ENCODE measurements at regions not wholly inside any gene's neighbourhood (a gene's known extent, or its start where the extent isn't known, plus 50 kb on each side); places are given as distances from the start of the nearest gene placed in this dataset.

DNA sequence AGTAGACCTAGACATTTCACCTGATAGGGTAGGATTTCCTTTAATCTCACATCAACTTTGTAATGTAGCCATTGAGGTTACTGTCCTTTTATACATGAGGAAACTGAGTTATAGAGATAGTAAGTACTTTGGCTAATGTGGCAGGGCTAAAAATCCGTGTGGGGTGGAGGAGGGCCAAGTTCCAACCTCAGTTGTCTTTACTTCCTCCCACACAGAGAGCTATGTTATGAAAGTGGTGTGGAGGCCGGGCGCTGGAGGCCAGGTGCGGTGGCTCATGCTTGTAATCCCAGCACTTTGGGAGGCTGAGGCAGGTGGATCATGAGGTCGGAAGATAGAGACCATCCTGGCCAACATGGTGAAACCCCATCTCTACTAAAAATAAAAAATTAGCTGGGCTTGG is 173.3 kb downstream of the PALM2AKAP2 start:
- DNase-seq: no peak

GRCh38 chr9:109953813-109954497 is 174.0 kb downstream of the PALM2AKAP2 start:
- DNase-seq: peak in 1 of 2 donors; percentile 40

DNA sequence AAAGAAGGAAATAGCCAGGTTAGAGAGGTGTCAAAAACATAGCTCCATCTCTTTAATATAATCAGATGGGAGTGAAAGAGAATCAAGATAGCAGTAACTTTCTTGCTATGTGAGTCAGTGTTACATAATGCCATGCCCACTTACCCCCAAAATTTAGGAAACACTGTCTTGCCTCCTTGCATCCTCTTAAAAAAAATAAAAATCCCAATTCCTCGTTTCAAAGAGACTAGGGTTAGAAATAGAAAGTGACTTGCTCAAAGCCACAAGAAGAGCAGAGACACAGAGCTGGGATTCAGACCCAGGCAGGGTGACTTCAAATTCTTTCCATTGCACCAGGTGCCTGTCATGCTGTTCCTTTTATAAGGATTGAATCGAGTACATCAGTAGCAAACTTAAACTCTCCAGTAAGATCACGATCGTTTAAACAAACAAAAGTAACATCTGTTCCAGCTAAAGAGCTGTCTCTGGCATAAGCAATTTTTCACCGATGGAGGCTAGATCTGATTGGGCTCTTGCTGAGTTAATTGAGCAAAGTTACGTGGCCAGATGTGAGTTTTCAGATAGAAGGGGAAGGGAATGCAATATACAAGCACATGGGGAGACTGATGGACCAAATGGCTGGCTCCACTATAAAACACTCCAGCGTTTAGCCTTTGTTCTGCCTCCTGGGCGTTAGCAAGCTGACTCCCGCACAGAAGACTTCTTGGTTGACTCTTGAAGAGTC is 176.9 kb downstream of the PALM2AKAP2 start:
- no peak for DNase-seq

DNA sequence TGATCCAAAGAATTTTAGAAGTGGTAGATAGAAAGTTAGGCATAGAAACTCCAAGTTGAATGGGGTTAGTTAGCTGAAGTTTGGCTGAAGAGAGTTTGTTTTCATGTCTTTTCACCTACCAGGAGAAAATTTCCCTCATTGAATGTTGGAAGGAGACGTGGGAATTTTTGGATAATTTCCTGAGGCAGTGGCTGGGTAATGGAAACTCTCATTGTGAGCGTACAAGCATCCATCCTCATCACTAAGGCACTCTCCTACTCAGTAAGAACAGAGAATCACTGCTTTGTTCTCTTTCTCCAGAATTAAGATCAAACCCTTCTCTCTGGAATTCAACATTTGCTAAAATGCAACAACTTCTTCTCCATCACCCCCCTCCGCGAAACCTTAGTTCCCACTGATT is 179.7 kb downstream of the PALM2AKAP2 start:
- DNase-seq: no peak

- no peak for DNase-seq
Measured at GRCh38 chr9:109961626-109962025, 181.6 kb downstream of the PALM2AKAP2 start.

DNA sequence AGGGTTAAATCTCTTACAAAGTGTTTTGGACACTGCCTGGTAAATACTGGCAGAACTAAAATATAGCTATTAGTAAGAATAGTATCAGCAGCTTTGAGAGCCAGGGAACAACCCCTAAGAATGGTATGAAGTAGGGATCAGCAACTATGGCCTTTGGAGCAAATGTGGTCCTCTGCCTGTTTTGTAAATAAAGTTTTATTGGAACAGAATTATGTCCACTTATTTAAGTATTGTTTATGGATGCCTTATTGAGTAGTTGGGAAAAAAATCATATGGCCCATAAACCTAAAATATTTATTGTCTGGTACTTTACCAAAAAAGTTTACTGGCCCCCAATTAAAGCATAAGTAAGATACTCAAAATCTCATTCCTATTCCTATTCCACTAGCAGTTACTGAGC is 182.2 kb downstream of the PALM2AKAP2 start:
- no peak for DNase-seq

GRCh38 chr9:109963079-109963478 is 183.1 kb downstream of the PALM2AKAP2 start:
- DNase-seq: no peak

- no peak for DNase-seq
Measured at GRCh38 chr9:109966643-109967368, 186.8 kb downstream of the PALM2AKAP2 start.

DNA sequence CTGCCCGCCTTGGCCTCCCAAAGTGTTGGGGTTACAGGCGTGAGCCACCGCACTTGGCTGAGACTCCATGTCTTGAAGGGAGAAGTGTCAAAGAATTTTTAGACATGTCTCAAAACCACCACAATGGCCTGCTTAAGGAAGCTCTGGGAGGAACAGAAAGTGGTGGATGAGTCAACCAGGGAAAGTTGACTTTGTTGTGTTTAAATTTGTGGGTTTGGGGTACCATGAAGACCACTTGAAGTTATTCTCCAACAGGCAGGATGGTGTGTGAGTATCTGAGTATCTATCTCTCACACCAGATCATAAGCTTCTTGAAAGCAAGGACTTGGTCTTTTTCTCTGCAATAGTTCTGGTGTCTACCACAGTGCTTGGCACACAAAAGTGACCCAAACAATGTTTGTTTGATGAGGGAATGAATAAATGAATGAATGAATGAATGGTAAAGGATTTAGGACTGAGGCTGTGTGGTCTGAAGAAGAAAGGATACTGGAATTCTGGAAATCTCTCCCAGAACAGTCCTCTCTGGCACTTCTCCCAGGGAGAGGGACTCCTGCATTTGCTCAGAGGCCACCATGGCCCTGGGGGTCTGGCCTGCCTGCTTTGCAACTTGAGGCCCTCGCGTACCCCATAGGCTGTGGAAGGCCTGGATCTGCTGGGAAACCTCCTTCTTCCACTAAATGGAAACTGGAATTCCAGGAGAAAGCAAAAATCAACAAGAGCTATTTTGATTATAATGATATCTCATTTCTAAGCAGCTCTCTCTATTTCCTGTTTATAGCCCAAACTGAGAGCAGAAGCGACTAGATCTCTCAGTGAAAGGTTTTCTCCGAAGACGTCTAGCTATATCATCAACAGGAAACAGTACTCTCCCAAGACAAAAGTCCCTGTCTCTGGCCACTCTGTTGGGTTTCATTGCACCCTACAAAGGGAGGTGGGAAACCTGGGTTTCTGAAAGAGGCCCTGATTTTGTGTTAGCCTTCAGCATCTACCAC is 187.9 kb downstream of the PALM2AKAP2 start:
- DNase-seq: peak; percentile 65 to 70

- no peak for DNase-seq
Measured at GRCh38 chr9:109969011-109969410, 189.0 kb downstream of the PALM2AKAP2 start.

GRCh38 chr9:109969573-109970237 is 189.7 kb downstream of the PALM2AKAP2 start:
- DNase-seq: no peak

DNA sequence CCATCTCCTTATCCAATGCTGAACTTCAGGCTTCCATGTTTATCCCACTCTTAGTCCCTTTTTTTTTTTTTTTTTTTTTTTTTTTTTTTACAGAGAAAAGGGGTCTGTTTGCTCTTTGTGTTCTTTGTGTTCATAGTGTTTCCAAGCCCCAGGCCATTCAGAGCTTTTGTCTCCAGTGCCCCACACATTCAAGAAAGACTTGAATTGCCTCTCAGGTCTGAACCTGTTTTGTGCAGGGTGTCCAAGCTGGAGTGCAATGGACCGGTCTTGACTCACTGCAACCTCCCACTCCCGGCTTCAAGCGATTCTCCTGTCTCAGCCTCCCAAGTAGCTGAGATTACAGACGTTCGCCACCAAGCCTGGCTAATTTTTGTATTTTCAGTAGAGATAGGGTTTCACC is 191.2 kb downstream of the PALM2AKAP2 start:
- no peak for DNase-seq

DNA sequence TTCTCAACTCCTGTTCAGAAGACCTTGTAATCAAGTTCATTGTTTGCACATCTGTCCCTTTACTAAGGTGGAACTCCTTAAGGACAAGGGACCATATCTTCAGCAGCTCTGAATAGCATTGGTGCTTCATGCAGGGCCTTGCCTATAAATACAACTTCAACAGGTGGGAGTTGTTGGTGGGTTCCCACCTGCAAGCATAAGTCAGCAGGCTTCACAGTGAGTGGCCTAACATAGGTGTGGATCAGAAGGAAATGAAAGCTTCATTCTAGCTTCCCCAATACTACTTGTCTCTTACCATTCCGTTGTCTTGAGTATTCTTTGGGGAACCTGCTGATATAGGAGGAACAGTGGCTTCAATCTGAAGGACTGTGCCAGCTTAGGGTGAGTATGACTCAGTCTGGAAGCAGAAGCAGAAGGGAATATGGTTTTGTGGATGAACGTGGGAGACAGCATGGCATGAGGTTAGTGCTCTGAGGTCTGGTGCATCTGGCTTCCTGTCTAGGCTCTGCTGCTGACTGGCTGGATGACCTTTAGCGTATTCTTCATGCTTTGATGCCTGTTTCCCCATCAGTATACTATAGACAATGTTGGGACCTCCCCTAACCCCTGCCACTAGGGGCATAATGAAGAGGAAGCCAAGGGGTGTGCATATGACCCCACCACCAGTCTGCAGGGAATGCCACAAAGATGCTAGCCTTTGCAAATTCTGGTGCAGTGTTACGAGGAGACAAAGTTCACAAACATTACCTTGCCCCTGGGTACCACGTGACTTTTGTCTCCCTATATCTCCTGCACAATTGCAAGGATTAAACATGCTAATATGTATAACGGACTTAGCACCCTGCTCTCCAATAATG is 192.3 kb downstream of the PALM2AKAP2 start:
- peak; percentile 93 to 94 for DNase-seq

DNA sequence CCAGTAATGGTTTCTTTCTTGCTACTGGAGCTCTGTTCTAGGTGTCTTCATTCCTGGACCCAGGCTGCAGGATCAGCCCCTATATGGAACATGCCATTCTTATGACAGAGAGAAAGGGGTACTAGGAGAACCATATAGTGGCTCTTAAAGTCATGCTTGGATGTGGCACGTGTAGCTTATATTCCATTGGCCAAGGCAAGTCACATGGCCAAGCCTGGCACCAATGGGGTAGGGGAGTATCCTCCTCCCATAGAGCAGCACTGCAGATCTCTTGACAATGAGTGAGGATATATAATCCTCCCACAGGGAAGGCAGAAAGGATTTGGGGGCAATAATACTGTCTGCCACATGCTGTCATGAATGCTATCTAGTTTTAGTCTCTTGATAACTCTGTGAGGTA is 193.3 kb downstream of the PALM2AKAP2 start:
- no peak for DNase-seq

- DNase-seq: peak; percentile 84 to 86
Measured at GRCh38 chr9:109974143-109974917, 194.3 kb downstream of the PALM2AKAP2 start.

GRCh38 chr9:109974918-109975276 is 194.9 kb downstream of the PALM2AKAP2 start:
- DNase-seq: no peak

DNA sequence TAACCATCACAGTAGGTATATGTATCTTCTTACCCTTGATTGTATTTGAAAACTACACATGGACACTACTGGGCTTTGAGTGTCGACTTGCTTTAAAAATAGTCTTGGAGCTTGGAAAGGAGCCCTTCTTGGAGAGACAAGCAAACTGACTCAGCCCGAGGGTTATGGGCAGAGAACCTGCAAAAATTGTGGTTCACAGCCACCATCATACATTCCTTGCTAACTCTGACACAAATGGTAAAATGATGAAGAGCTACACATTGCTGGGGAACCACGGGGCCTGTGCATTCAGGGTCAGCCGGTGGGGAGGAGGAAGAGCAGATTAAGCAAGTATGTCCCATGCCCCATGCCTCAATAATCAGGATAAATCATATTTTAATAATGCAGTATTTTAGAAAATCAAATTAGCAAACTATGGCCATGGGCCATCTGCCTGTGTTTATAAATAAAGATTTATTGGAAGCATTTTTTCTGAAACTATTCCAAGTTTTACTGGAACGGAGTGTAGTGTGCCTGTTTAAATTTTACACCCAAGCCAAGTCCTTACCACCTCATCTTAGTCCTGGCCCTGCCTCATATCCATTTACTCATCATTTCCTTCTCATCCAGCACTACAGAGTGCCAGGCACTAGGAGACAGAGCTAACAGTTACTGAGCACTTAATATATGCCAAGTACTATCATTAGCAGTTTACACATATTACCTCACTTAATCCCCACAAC is 195.7 kb downstream of the PALM2AKAP2 start:
- DNase-seq: no peak

DNA sequence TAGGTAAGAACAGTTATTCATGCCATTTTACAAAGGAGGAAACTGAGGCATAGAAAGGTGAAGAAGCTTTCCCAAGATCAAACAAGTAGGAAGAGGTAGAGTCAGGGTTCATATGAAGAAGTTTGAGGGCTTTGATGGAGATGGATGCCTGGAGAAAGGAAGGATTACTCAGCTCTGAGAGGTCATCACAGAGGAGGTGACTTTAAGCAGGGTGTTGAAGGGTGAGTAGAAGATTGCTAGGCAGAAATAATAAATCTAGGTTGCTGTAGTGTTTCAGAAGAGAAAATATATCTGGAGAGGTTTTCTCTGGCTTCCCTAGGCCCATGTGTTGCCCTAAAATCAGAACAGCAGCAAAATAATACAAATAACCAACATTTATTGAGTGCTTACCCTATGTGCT is 196.3 kb downstream of the PALM2AKAP2 start:
- no peak for DNase-seq

- no peak for DNase-seq
Measured at GRCh38 chr9:109977521-109977920, 197.5 kb downstream of the PALM2AKAP2 start.

Measured in inflammatory macrophage (primary cell).